Dendritic cell treated with granulocyte-macrophage colony-stimulating factor and Interleukin-4, amounts not matched to agents 40 ng/mL and 50 ng/mL, for 4 days (primary cell): ENCODE measurements at regions not wholly inside any gene's neighbourhood (a gene's known extent, or its start where the extent isn't known, plus 50 kb on each side); places are given as distances from the start of the nearest gene placed in this dataset.
"Not testable (repeated sequence)": the region's sequence is repeated elsewhere in the genome, so short reads cannot be mapped to it uniquely, and the experiment has no call there.

ENCODE experiments used
- H3K27ac Mint-ChIP-seq: one replicate; pipeline ENCODE4 v1.8.0; 2022; ENCODE audit warnings: mild to moderate bottlenecking, mixed read lengths
- H3K27me3 Mint-ChIP-seq: one replicate; pipeline ENCODE4 v1.8.0; 2022; ENCODE audit warnings: mild to moderate bottlenecking, mixed read lengths
- H3K36me3 Mint-ChIP-seq: one replicate; pipeline ENCODE4 v1.8.0; 2022; ENCODE audit warnings: low read depth, mixed read lengths
- H3K4me1 Mint-ChIP-seq: one replicate; pipeline ENCODE4 v1.8.0; 2022; ENCODE audit warnings: low read depth, mixed read lengths
- H3K4me3 Mint-ChIP-seq: one replicate; pipeline ENCODE4 v1.8.0; 2022; ENCODE audit warnings: mild to moderate bottlenecking, moderate library complexity, mixed read lengths
- H3K9me3 Mint-ChIP-seq: one replicate; pipeline ENCODE4 v1.8.0; 2022; ENCODE audit warnings: mixed read lengths
- intact Hi-C: fragments of 100-400 bp; cut with micrococcal nuclease; formaldehyde crosslinking; loops from one replicate; pipeline ENCODE4 v1.15.0; 2022

- Mint-ChIP-seq H3K27me3 (peaks cover 3% of the 10 kb centered on the region), H3K4me1 (peaks cover 23% of the 10 kb centered on the region), H3K9me3 (peaks cover 35% of the 10 kb centered on the region), H3K27ac (no peak overlapping the region), H3K36me3 (no peaks in the 10 kb centered on the region), H3K4me3 (no peak overlapping the region)
- intact Hi-C loops = no loop called here
Observed at GRCh38 chr22:19648419-19648929, 65.8 kb upstream of the SEPTIN5 start.

GRCh38 chr22:19652316-19652715 lies 62.0 kb upstream of the SEPTIN5 start:
- intact Hi-C loops = no loop called here
- peaks cover 29% of the 10 kb centered on the region for H3K9me3 Mint-ChIP-seq
- H3K27ac Mint-ChIP-seq = no peak overlapping the region
- peaks cover 4% of the 10 kb centered on the region for H3K27me3 Mint-ChIP-seq
- H3K4me1 Mint-ChIP-seq = no peaks in the 10 kb centered on the region
- H3K4me3 Mint-ChIP-seq = no peak overlapping the region
- no peaks in the 10 kb centered on the region for H3K36me3 Mint-ChIP-seq

GRCh38 chr22:19654338-19654987 lies 59.8 kb upstream of the SEPTIN5 start:
- Mint-ChIP-seq H3K36me3 (no peaks in the 10 kb centered on the region), H3K9me3 (peaks cover 9% of the 10 kb centered on the region), H3K4me1 (no peaks in the 10 kb centered on the region), H3K27me3 (peaks cover 4% of the 10 kb centered on the region), H3K4me3 (no peak overlapping the region), H3K27ac (no peak overlapping the region)
- intact Hi-C loops = no loop called here

DNA sequence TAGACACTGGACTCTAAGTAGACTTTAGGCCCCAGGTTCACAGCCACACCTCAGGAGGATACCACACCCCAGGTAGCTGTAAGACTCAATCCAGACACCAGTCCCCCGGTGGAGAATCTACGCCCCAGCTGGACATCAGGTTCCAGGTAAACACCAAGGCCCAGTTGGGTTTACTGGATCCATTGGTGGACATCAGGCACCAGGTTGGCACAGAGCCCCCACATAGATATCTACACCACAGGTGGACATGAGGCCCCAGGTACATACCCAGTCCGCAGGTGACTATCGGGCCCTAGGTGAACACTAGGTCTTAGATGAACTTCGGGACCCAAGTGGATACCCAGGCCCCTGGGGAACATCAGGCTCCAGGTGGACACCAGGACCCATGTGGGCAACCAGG lies 58.9 kb upstream of the SEPTIN5 start:
- Mint-ChIP-seq H3K36me3 (no peaks in the 10 kb centered on the region), H3K9me3 (no peaks in the 10 kb centered on the region), H3K4me1 (no peaks in the 10 kb centered on the region), H3K4me3 (no peak overlapping the region), H3K27me3 (peaks cover 4% of the 10 kb centered on the region), H3K27ac (no peak overlapping the region)
- intact Hi-C loops = no loop called here

GRCh38 chr22:19656541-19657251 lies 57.6 kb upstream of the SEPTIN5 start:
- H3K4me3 Mint-ChIP-seq = no peak overlapping the region
- H3K27ac Mint-ChIP-seq = no peak overlapping the region
- peaks cover 1% of the 10 kb centered on the region for H3K27me3 Mint-ChIP-seq
- no peaks in the 10 kb centered on the region for H3K9me3 Mint-ChIP-seq
- H3K36me3 Mint-ChIP-seq = no peaks in the 10 kb centered on the region
- peaks cover 6% of the 10 kb centered on the region for H3K4me1 Mint-ChIP-seq
- intact Hi-C loops = no loop called here

DNA sequence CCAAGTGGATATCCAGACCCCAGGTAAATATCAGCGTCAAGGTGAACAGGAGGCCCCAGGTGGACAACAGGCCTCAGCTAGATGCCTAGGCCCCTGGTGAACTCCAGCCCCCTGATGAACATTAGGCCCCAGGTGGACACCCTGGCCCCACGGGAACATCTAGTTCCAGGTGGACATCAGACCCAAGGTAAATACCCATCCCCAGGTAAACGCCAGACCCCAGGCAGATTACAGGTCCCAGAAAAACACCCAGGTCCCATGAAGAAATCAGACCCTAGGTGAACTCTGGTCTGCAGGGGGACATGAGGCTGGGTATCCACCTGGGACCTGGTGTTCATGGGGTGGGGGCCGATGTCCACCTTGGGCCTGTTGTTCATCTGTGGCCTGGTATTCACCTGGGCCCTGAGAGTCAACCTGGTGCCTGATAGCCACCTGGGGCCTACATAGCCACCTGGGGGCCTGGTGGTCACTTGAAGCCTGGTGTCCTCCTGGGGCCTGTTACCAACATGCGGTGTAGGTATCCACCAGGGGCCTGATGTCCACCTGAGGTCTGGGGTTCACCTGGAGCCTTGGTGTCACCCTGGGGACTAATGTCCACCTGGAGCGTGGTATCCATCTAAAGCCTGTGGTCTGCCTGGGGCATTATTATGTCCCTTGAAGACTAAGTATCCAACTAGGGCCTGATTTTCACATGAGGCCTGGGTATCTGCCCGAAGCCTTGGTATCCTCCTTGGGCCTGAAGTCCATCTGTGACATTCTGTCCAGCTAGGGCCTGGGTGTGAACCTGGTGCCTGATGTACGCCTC lies 56.8 kb upstream of the SEPTIN5 start:
- Mint-ChIP-seq H3K4me1 (peaks cover 6% of the 10 kb centered on the region), H3K4me3 (no peak overlapping the region), H3K9me3 (no peaks in the 10 kb centered on the region), H3K27ac (no peak overlapping the region), H3K36me3 (no peaks in the 10 kb centered on the region), H3K27me3 (peaks cover 1% of the 10 kb centered on the region)
- intact Hi-C loops = no loop called here

- Mint-ChIP-seq H3K4me3 (no peak overlapping the region), H3K4me1 (peaks cover 8% of the 10 kb centered on the region), H3K27ac (no peak overlapping the region), H3K36me3 (no peaks in the 10 kb centered on the region), H3K27me3 (peaks cover 1% of the 10 kb centered on the region), H3K9me3 (no peaks in the 10 kb centered on the region)
- intact Hi-C loops = no loop called here
Observed at GRCh38 chr22:19658057-19658966, 56.0 kb upstream of the SEPTIN5 start.

DNA sequence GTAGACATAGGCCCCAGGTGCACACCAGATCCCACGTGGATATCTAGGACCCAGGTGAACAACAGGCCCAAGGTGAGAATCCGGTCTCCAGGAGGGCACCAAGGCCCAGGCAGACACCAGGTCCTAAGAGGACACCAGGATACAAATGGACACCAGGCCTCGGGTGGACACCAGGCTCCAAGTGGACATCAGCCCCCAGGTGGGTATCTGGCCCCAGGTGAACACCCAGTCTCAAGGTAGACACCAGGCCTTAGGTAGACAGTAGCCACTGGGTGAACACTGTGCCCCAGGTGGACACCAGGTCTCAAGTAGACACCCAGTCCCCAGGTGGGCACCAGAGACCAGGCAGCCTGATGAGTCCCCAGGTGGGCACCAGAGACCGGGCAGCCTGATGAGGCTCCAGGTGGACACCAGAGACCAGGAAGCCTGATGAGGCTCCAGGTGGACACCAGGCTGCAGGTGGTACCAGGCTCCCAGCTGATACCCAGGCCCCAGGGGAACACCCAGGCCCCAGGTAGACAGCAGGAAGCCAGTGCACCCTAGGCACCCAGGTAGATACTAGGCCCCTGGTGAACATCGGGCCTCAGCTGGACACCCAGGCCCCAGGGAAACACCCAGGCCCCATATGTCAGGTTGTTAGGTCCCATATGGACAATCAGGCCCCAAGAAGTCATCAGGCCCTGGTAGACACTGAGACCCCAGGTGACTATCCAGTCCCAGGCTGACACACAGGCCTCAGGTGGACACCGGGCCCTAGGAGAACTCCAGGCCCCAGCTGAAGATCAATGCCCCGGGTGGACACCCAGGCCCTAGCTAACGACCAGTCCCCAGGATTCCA lies 55.1 kb upstream of the SEPTIN5 start:
- Mint-ChIP-seq H3K36me3 (no peaks in the 10 kb centered on the region), H3K9me3 (no peaks in the 10 kb centered on the region), H3K27ac (no peak overlapping the region), H3K4me1 (peaks cover 15% of the 10 kb centered on the region), H3K27me3 (no peaks in the 10 kb centered on the region), H3K4me3 (no peak overlapping the region)
- intact Hi-C loops = no loop called here

- no peaks in the 10 kb centered on the region for H3K27me3 Mint-ChIP-seq
- no peak overlapping the region for H3K4me3 Mint-ChIP-seq
- H3K36me3 Mint-ChIP-seq = no peaks in the 10 kb centered on the region
- no peaks in the 10 kb centered on the region for H3K9me3 Mint-ChIP-seq
- no peak overlapping the region for H3K27ac Mint-ChIP-seq
- peaks cover 15% of the 10 kb centered on the region for H3K4me1 Mint-ChIP-seq
- intact Hi-C loops = no loop called here
Observed at GRCh38 chr22:19659805-19660345, 54.4 kb upstream of the SEPTIN5 start.

- H3K36me3 Mint-ChIP-seq, H3K27me3 Mint-ChIP-seq, H3K9me3 Mint-ChIP-seq, H3K4me3 Mint-ChIP-seq, H3K27ac Mint-ChIP-seq, intact Hi-C loops: not testable (repeated sequence)
- H3K4me1 Mint-ChIP-seq = peaks cover 15% of the 10 kb centered on the region
Observed at GRCh38 chr22:19660583-19660982, 53.7 kb upstream of the SEPTIN5 start.

- H3K4me1 Mint-ChIP-seq = peaks cover 15% of the 10 kb centered on the region
- intact Hi-C loops = no loop called here
- no peaks in the 10 kb centered on the region for H3K27me3 Mint-ChIP-seq
- H3K36me3 Mint-ChIP-seq = no peaks in the 10 kb centered on the region
- no peaks in the 10 kb centered on the region for H3K9me3 Mint-ChIP-seq
- H3K4me3 Mint-ChIP-seq = no peak overlapping the region
- no peak overlapping the region for H3K27ac Mint-ChIP-seq
Observed at GRCh38 chr22:19661156-19661555, 53.1 kb upstream of the SEPTIN5 start.

DNA sequence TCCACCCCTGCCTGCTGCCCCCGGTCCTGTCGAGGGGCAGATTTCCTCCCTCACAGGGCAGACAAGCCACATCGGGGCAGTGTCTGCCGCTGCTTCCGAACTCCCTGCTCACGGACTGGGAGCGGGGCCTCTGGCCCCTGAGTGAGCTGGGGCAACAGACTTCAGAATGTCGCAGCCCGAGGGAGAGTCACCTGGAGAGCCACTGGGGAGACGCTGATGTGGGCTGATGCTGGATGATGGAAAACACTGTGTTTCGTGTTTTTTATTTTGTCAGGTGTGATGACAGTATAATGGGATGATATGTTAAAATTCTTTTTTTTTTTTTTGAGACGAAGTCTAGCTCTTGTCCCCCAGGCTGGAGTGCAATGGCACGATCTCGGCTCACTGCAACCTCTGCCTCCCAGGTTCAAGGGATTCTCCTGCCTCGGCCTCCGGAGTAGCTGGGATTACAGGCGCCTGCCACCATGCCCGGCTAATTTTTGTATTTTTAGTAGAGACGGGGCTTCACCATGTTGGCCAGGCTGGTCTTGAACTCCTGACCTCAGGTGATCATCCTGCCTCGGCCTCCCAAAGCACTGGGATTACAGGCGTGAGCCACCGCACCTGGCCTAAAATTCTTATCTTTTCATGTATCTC lies 52.1 kb upstream of the SEPTIN5 start:
- H3K4me1 Mint-ChIP-seq = peaks cover 15% of the 10 kb centered on the region
- H3K36me3 Mint-ChIP-seq, intact Hi-C loops, H3K4me3 Mint-ChIP-seq, H3K9me3 Mint-ChIP-seq, H3K27me3 Mint-ChIP-seq, H3K27ac Mint-ChIP-seq: not testable (repeated sequence)
